ENCODE measurements at regions not wholly inside any gene's neighbourhood (a gene's known extent, or its start where the extent isn't known, plus 50 kb on each side); places are given as distances from the start of the nearest gene placed in this dataset.

- peaks cover 8% of the 10 kb centered on the region for H3K4me1 ChIP-seq (ENCODE audit: control insufficient read depth, insufficient read depth, low read length)
- no peak for DNase-seq
- H3K9me3 Mint-ChIP-seq = peaks cover 16% of the 10 kb centered on the region
- H3K27me3 ChIP-seq (ENCODE audit: control insufficient read depth, insufficient read depth, low read length, poor library complexity, severe bottlenecking) = no peaks in the 10 kb centered on the region
- peaks cover 10% of the 10 kb centered on the region for H3K4me1 Mint-ChIP-seq
- H3K9me3 ChIP-seq (ENCODE audit: control insufficient read depth, low read length) = peaks cover 18% of the 10 kb centered on the region
- H3K36me3 Mint-ChIP-seq (ENCODE audit: low read depth) = no peaks in the 10 kb centered on the region
- H3K4me3 ChIP-seq (ENCODE audit: low read length) = no peak overlapping the region
- TF ChIP-seq, protein P1, sequence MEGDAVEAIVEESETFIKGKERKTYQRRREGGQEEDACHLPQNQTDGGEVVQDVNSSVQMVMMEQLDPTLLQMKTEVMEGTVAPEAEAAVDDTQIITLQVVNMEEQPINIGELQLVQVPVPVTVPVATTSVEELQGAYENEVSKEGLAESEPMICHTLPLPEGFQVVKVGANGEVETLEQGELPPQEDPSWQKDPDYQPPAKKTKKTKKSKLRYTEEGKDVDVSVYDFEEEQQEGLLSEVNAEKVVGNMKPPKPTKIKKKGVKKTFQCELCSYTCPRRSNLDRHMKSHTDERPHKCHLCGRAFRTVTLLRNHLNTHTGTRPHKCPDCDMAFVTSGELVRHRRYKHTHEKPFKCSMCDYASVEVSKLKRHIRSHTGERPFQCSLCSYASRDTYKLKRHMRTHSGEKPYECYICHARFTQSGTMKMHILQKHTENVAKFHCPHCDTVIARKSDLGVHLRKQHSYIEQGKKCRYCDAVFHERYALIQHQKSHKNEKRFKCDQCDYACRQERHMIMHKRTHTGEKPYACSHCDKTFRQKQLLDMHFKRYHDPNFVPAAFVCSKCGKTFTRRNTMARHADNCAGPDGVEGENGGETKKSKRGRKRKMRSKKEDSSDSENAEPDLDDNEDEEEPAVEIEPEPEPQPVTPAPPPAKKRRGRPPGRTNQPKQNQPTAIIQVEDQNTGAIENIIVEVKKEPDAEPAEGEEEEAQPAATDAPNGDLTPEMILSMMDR (conservative IDR thresholded peaks at IDR 0.05) = no peak
- no peak overlapping the region for H3K27ac Mint-ChIP-seq
- H3K9ac ChIP-seq (ENCODE audit: extremely low read depth, low read length, poor library complexity, severe bottlenecking) = no peak overlapping the region
- H3K27ac ChIP-seq (ENCODE audit: low read depth, low read length) = no peak overlapping the region
- no peaks in the 10 kb centered on the region for H3K27me3 Mint-ChIP-seq (ENCODE audit: insufficient read depth)
- H3K4me3 Mint-ChIP-seq = no peak overlapping the region
- H3K36me3 ChIP-seq (ENCODE audit: control insufficient read depth, insufficient read depth, low read length) = no peaks in the 10 kb centered on the region
These were observed 434.7 kb upstream of the AGTR1 start for GRCh38 chr3:148262980-148263379.

DNA sequence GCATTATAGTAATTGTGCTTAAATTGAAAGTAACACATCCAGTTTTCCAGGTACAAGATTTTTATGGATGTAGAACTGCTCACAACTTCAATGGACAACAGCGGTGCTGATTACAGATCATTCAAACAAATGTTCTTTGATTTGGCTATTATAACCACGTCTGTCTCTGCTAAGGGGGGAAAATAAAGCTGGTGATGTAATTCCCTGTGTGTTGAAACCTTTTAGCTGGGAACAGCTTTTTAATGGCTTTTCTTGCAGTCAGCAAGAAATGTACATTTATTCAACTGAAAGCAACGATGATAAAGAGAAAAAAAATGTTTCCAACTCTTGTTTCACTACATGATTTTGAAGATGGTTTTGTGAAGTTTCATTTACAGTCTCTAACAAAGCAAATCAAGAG, 431.9 kb upstream of the AGTR1 start:
- no peaks in the 10 kb centered on the region for H3K36me3 Mint-ChIP-seq (ENCODE audit: low read depth)

GRCh38 chr3:148266341-148266740, 431.4 kb upstream of the AGTR1 start:
- Histone ChIP-seq H3K36me3 (ENCODE audit: control insufficient read depth, insufficient read depth, low read length) (no peaks in the 10 kb centered on the region), H3K27me3 (ENCODE audit: control insufficient read depth, insufficient read depth, low read length, poor library complexity, severe bottlenecking) (no peaks in the 10 kb centered on the region), H3K9me3 (ENCODE audit: control insufficient read depth, low read length) (no peaks in the 10 kb centered on the region), H3K27ac (ENCODE audit: low read depth, low read length) (no peak overlapping the region), H3K9ac (ENCODE audit: extremely low read depth, low read length, poor library complexity, severe bottlenecking) (no peak overlapping the region), H3K4me3 (ENCODE audit: low read length) (no peak overlapping the region), H3K4me1 (ENCODE audit: control insufficient read depth, insufficient read depth, low read length) (peaks cover 8% of the 10 kb centered on the region)
- WGBS, 2 experiments (ENCODE audit: insufficient coverage in 1 of 2, insufficient read length in 1 of 2) = 97 to 100% methylated on average over 1 to 2 of the region's 2 CpGs
- TF ChIP-seq, protein P1 (conservative IDR thresholded peaks at IDR 0.05) = no peak
- DNase-seq = no peak
- H3K4me3 Mint-ChIP-seq = no peak overlapping the region
- no peaks in the 10 kb centered on the region for H3K27me3 Mint-ChIP-seq (ENCODE audit: insufficient read depth)
- H3K4me1 Mint-ChIP-seq = peaks cover 5% of the 10 kb centered on the region
- no peaks in the 10 kb centered on the region for H3K9me3 Mint-ChIP-seq
- no peak overlapping the region for H3K27ac Mint-ChIP-seq
- no peaks in the 10 kb centered on the region for H3K36me3 Mint-ChIP-seq (ENCODE audit: low read depth)

More for the DNA sequence above, 431.9 kb upstream of the AGTR1 start:
- H3K9ac ChIP-seq (ENCODE audit: extremely low read depth, low read length, poor library complexity, severe bottlenecking) = no peak overlapping the region
- no peaks in the 10 kb centered on the region for H3K9me3 ChIP-seq (ENCODE audit: control insufficient read depth, low read length)
- TF ChIP-seq, protein P1 (conservative IDR thresholded peaks at IDR 0.05) = no peak
- no peaks in the 10 kb centered on the region for H3K27me3 Mint-ChIP-seq (ENCODE audit: insufficient read depth)
- peaks cover 8% of the 10 kb centered on the region for H3K4me1 ChIP-seq (ENCODE audit: control insufficient read depth, insufficient read depth, low read length)
- WGBS, 2 experiments (ENCODE audit: insufficient coverage in 1 of 2, insufficient read length in 1 of 2) = 60 to 94% methylated on average over 1 to 3 of the region's 3 CpGs
- H3K4me1 Mint-ChIP-seq = peaks cover 10% of the 10 kb centered on the region
- H3K27ac ChIP-seq (ENCODE audit: low read depth, low read length) = no peak overlapping the region
- no peak overlapping the region for H3K4me3 ChIP-seq (ENCODE audit: low read length)
- no peaks in the 10 kb centered on the region for H3K27me3 ChIP-seq (ENCODE audit: control insufficient read depth, insufficient read depth, low read length, poor library complexity, severe bottlenecking)
- no peaks in the 10 kb centered on the region for H3K36me3 ChIP-seq (ENCODE audit: control insufficient read depth, insufficient read depth, low read length)
- no peak overlapping the region for H3K27ac Mint-ChIP-seq
- no peak overlapping the region for H3K4me3 Mint-ChIP-seq
- H3K9me3 Mint-ChIP-seq = no peaks in the 10 kb centered on the region
- no peak for DNase-seq
